HG03025 (cell line): ENCODE measurements at regions not wholly inside any gene's neighbourhood (a gene's known extent, or its start where the extent isn't known, plus 50 kb on each side); places are given as distances from the start of the nearest gene placed in this dataset.
"Not testable (repeated sequence)": the region's sequence is repeated elsewhere in the genome, so short reads cannot be mapped to it uniquely, and the experiment has no call there.

ENCODE experiments used
- ATAC-seq: cut with Tn5 transposase; IDR thresholded peaks from one replicate; pipeline ENCODE4 v1.9.1; 2021; ENCODE audit warnings: mild to moderate bottlenecking, moderate library complexity; ENCODE audit not compliant: unreplicated experiment, low FRiP score

DNA sequence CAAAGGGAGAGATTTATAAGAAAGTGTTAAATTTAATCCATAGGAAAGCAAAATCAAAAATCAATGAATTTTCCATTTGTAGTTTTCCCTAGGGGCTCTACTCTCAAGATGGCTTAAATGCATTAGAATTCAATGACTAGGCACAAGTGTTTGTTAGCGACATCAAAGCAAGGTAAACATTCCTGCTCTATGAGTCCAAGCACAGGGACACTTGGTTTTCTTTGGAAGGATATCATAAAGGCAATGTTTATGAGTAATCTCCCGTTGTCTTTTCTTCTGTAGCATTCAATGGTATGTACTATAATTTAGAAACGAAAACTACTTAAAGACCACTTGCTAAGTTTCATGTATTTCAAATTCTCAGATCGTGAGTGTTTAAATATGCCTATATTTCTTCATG, 54.8 kb upstream of the ZNF717 start:
- ATAC-seq: not testable (repeated sequence)

DNA sequence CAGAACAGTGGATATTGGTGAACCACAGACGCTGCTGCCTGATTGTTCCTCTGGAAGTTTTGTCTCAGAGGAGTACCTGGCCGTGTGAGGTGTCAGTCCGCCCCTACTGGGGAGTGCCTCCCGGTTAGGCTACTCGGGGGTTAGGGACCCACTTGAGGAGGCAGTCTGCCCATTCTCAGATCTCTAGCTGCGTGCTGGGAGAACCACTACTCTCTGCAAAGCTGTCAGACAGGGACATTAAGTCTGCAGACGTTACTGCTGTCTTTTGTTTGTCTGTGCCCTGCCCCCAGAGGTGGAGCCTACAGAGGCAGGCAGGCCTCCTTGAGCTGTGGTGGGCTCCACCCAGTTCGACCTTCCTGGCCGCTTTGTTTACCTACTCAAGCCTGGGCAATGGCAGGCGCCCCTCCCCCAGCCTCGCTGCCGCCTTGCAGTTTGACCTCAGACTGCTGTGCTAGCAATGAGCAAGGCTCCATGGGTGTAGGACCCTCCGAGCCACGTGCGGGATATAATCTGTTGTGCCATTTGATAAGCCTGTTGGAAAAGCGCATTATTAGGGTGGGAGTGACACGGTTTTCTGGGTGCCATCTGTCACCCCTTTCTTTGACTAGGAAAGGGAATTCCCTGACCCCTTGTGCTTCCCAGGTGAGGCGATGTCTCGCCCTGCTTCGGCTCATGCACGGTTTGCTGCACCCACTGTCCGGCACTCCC, 65.1 kb upstream of the ZNF717 start:
- ATAC-seq: not testable (repeated sequence)

DNA sequence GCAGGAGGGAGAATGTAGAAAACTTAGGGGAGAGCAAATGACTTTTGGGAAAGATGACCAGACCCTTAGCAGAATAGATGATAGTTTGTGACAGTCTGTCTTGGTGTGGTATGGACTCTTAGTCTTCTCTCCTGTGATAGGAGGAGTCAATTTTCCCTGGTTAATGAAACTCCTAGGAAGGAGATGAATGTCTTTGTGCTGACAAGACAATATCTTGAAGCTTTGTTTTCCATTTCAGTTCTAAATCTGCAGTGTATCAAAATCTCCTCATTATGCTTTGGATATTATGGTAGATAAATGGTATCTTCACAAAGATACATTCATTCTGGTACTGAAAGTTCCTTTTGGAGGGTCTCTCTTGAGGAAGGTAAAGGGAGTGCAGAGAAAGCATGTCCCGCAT, 77.8 kb upstream of the ZNF717 start:
- ATAC-seq: no peak

DNA sequence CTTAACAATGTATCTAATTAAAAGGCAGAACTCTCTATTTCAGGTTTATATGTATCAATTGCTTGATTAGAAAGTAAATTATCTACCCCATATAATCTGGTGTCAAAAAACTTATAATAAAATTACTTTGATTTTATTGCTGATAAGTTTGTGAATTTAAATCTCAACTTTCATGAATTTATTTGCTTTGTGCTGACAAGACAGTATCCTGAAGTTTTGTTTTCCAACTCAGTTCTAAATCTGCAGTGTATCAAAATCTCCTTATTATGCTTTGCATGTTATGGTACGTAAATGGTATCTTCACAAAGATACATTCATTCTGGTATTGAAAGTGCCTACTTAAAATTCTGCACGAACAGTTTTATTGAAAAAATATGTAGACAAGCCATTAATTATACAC, 78.5 kb upstream of the ZNF717 start:
- no peak for ATAC-seq

DNA sequence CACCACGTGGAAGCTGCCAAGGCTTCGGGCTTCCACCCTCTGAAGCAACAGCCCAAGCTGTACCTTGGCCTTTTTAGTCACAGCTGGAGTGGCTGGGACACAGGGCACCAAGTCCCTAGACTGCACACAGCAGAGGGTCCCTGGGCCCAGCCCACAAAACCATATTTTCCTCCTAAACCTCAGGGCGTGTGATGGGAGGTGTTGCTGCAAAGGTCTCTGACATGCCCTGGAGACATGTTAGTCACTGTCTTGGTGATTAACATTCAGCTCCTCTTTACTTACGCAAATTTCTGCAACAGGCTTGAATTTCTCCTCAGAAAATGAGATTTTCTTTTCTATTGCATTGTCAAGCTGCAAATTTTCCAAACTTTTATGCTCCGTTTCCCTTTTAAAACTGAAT, 98.4 kb upstream of the ZNF717 start:
- ATAC-seq: not testable (repeated sequence)

DNA sequence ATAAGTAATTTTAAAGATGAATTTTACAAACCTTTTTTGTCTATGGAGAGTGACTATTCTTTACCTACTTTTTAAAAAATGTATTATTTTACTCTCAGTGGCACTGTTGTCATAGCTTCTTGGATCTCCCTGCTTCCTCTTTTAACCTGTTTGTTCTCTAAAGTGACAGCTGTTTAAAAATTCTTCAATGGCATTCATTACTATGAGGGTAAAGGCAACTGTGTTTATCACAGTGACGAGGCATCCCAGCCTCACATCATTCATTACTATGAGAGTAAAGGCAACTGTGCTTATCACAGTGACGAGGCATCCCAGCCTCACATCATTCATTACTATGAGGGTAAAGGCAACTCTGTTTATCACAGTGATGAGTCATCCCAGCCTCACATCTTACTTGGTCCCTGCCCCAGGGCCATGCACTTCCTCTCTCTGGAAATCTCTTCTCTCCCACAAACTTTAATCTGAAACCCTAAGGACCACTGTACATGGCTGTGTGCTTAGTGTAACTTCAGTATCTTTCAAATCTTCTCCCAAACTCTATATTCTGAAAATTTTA, 101.7 kb upstream of the ZNF717 start:
- ATAC-seq: no peak

DNA sequence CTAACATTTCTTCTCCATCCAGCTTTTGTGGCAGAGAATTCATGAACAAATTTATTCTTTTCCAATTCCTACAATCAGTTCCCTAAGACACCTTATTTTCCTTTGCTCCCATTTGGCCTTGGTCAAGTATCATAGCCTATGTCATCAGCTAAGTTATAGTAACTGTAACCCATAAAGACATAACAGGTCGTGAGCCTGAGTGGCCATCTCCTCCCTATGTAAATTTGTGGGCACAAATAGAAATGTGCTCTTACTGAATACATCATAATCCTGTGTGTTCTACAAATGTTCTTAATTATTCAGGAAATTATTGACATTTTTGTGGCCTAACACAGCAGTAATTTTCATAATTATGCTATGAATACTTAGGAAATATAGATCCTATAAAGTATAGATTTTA, 108.9 kb upstream of the ZNF717 start:
- no peak for ATAC-seq

DNA sequence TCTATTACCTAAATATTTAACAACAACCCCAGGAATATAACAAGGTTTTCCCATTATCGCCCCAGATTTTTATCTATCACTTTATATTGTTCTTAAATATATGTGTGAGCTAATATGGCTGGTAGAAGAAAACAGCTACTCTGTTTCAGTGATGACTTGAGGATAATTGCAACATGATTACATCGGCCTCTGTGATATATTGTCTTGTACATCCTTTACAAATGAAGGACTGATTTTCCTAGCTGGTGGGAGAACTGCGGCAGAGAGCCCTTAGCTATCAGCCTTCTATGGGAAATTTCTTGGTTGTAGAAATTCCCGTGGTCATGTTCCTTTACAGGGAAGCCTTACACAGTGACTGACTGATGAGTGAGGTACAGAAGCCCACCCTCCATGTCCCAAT, 110.9 kb upstream of the ZNF717 start:
- no peak for ATAC-seq

DNA sequence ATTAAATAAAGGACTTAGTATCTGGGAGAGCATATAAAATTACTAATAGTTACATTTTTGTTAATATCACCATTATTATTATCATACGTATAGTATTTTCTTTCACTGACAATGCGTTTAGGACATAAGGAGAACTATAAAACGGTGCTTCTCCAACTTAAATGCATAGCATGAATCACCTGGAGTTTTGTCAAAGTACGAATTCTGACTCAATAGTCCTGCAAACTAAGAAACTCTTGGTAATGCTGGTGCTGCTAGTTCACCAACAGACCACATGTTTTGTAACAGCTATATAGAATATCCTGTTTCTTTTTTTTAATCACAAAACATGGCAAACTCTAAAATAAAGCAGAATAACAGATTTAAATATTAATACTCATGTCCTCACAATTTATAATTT, 116.1 kb upstream of the ZNF717 start:
- ATAC-seq: not testable (repeated sequence)

DNA sequence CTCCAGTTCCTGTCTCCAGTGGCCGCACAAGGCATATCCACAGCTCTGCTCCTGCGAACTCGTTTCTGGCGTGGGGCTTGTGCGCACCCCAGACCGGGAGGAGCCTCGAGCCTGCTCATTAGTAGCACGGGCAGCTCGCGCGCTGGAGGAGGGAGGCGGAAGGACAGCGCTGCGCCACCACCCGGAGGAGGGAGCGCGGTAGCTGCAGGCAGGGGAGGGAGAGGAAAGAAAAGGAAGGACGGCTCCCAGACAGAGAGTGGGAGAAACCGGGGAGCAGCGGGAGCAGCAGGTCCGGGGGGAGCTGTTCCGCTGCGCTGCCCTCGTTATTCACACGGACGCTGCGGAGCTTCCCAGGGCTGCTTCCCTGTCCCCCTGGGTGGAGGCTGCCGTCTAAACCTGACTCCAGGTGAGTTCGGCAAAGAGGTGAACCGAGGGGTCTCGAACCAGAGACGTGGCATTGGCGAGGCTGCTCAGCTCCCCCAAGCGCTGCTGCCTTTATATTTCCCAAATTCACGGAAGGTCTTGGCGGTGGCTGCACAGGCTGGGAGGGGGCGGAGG, 121.3 kb upstream of the ZNF717 start:
- ATAC-seq: no peak

DNA sequence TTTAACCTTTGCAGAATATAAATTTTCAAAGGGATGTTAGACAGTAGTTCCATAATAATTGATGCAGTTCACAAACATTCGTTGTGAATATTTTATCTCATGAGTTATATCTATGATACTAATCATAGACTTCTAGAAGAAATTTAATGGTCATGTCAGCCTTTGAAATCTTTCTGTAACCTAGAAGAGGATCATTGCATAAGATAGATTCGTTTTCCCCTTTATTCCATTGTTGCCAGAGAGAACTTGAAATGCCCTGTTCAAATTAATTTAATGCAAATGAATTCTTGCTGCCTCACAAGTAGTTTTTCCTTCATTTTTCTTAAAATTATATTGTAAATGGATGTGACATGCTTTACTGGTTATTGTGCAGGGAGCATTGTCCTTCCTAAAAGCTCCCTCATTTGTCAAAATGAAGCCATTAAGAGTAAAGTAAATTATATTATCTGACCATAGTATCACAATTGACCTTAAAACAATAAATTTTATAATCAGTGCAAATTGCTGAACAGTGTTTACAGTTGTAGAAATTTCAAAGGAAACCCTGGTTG, 128.5 kb upstream of the ZNF717 start:
- ATAC-seq: no peak

DNA sequence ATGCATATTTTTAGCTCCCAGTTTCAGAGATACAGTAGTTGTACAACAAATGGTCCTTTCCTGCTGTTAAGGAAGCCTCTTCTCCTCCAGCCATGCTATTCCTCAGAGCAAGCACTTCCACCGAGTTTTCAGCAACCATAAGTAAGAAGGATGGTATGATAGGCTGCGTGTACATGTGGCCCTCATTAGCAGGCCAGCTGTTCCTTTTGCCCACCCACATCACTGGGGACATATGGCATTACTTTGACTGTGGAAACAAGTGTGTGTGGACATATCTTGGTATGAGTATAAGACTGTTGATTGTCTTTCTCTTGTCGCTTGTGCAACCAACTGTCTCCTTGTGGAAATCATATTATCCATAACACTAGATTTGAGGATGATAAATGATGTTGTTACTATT, 129.4 kb upstream of the ZNF717 start:
- not testable (repeated sequence) for ATAC-seq

DNA sequence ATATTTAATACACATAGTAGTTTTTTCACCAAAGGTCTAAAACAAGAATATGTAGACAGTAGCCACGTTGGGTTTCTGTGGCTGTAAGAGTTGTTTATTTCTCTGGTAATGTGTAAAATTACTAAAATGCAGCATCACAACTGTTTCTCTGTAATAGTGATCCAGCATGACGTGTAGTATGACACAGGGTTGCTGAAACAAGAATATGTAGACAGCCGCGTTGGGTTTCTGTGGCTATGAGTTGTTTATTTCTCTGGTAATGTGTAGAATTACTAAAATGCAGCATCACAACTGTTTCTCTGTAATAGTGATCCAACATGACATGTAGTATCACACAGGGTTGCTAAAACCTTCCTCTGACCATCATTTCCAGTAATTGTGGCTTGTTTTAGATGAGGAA, 153.6 kb upstream of the ZNF717 start:
- no peak for ATAC-seq

DNA sequence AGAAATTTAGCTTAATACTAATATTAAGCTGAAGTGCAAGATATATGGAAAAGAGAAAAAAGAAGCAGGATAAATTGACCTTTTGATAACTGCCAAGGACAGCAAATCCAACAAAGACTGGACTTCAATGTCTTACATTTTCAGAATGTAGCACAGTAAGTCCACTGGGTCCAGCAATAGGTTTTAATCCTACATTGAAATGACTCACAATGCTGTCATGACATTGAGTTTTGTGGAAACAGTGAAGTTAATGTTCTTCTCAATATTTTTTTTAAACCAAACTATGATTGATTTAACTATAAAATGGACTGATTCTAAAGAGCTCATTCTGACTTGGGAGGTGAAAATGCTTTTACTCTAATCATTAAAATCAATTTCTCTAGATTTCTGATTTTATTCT, 166.6 kb upstream of the ZNF717 start:
- no peak for ATAC-seq

DNA sequence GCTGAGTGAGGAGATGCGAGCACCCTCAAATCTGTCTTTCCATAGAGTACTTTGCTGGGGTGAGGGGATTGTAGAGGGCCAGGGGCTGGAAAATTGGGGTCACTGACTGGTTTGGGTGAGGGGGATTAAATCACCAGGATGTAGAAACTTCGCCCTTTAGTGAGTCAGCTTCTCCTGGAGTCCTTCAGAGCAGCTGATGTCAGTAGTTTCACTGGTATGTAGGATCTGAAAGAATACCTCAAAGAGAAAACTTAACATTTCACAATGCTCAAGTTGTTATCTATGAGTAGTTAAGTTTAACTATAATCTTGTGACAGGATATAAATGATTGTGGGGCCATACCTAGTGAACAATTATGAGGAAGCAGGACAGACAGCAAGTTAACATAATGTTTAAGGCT, 174.7 kb upstream of the ZNF717 start:
- ATAC-seq: not testable (repeated sequence)

DNA sequence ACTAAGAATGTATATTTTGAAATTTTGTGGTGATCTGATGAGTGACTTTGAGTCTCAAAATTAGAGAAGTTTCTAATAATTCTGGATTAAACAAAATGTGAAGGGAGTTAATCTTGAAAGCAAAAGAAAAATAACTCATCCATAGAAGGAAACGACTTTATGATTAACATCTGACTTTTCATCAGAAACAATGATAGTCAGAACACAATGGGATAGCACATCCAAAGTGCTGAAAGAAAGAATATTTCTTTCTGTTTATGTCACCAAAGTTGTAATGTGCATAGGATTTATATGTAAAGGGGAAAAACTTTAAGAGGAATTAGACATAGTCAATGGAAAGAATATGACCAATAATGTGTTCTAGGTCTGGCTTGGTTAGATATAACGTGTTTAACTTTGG, 176.7 kb upstream of the ZNF717 start:
- ATAC-seq: not testable (repeated sequence)

DNA sequence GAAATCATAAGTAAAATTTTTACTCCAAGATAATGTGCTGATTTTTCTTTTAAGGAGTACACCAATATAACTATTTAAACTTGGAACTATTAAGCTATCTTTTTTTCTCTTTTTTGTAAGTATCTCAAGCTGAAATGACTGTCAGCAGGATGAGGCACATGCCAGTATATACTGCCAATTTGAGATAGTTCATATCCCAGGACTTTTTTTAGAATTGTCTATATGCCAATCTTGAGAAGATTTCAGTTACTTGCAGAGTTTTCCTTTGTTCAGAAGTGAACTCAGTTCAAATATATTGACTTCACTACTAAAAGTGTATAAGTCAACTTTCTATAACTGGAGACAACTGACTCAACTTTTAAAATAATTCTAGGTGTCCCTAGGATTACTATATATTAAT, 181.7 kb upstream of the ZNF717 start:
- ATAC-seq: no peak

DNA sequence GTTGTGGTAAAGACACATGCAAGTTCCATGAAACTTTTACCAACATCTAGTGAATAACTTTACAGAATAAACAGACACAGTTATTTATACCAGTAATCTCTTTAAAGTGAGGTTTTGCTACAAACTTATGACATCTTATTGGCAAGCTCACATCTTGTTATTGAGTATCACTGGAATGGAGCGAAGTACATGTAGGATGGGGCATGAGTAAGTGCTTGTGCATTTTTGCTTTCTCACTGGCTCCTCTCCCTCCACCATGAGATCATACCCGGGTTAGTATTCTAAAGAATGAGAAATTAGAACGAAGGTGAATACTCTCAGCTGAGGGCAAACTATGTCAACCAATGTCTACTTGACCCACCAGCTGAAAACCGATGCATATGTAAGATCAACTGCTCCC, 193.3 kb upstream of the ZNF717 start:
- ATAC-seq: no peak

DNA sequence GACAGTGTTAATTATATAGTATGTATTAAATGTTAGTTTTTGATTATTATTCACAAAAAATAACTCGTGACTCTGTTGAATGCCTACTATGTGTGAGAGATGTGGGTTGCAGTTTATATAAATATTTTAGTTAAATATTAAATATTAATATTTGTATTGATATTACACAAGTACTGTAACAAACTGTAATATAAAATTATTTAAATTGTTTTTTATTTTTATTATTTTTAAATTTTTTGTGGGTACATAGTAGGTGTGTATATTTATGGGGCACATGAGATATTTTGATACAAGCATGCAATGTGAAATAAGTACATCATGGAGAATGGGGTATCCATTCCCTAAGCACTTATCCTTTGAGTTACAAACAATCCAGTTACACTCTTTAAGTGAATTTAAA, 196.1 kb upstream of the ZNF717 start:
- no peak for ATAC-seq

DNA sequence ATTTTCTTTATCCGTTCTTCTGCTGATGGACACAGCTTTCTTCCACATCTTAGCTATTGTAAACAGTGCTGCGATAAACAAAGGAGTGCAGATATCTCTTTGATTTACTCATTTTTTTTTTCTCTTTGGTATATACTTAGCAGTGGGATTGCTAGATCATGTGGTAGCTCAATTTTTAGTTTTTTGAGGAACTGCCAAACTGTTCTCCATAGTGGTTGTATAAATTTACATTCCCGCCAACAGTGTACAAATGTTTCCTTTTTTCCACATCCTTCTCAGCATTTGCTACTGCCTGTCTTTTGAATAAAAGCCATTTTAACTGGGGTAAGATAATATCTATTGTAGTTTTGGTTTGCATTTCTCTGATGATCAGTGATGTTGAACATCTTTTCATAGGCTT, 196.8 kb upstream of the ZNF717 start:
- ATAC-seq: no peak

DNA sequence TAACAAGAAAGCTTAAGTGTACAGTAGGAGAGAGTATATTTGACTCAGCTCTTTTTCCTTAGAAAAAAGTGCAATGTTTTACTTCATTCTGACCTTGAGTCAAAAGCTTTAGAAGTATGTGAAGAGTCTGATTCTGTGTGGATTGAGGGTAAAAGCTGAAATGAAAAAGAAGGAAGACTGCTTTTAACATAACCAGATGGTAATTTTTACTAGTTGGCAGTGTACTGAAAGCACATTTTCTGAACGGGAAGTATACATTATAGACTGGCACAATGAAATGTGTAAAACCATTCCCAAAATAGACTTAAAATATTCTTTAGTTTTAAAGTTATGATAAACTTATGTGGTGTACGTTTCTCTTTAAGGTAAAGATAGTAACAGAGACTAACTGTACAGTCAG, 197.8 kb upstream of the ZNF717 start:
- no peak for ATAC-seq
